ENCODE measurements at regions not wholly inside any gene's neighbourhood (a gene's known extent, or its start where the extent isn't known, plus 50 kb on each side); places are given as distances from the start of the nearest gene placed in this dataset.

GRCh38 chr2:16045653-16046352 is 105.5 kb downstream of the MYCN start:
- no peak overlapping the region for H3K27ac Mint-ChIP-seq
- H3K36me3 Mint-ChIP-seq (ENCODE audit: low read depth), result no peaks in the 10 kb centered on the region
- no peak overlapping the region for H3K4me3 Mint-ChIP-seq
- no peak for DNase-seq
- H3K4me1 Mint-ChIP-seq, result no peaks in the 10 kb centered on the region
- H3K9me3 ChIP-seq (ENCODE audit: control insufficient read depth, low read length, poor library complexity, severe bottlenecking), result no peaks in the 10 kb centered on the region
- no peak for ATAC-seq
- peaks cover 4% of the 10 kb centered on the region for H3K27me3 Mint-ChIP-seq

- Mint-ChIP-seq H3K27ac (no peak overlapping the region), H3K27me3 (peaks cover 10% of the 10 kb centered on the region), H3K4me1 (no peaks in the 10 kb centered on the region), H3K36me3 (ENCODE audit: low read depth) (no peaks in the 10 kb centered on the region), H3K4me3 (no peak overlapping the region)
- DNase-seq (no peak), ATAC-seq (no peak)
- H3K9me3 ChIP-seq (ENCODE audit: control insufficient read depth, low read length, poor library complexity, severe bottlenecking), result no peaks in the 10 kb centered on the region
Measured at GRCh38 chr2:16044946-16045456, 104.7 kb downstream of the MYCN start.

GRCh38 chr2:16043627-16044026 is 103.3 kb downstream of the MYCN start:
- no peak overlapping the region for H3K4me3 Mint-ChIP-seq
- H3K4me1 Mint-ChIP-seq, result no peaks in the 10 kb centered on the region
- H3K27me3 Mint-ChIP-seq, result peaks cover 10% of the 10 kb centered on the region
- H3K9me3 ChIP-seq (ENCODE audit: control insufficient read depth, low read length, poor library complexity, severe bottlenecking), result no peaks in the 10 kb centered on the region
- H3K36me3 Mint-ChIP-seq (ENCODE audit: low read depth), result no peaks in the 10 kb centered on the region
- no peak overlapping the region for H3K27ac Mint-ChIP-seq
- ATAC-seq (no peak), DNase-seq (no peak)

- H3K27ac Mint-ChIP-seq, result no peak overlapping the region
- peaks cover 10% of the 10 kb centered on the region for H3K27me3 Mint-ChIP-seq
- H3K9me3 ChIP-seq (ENCODE audit: control insufficient read depth, low read length, poor library complexity, severe bottlenecking), result no peaks in the 10 kb centered on the region
- H3K36me3 Mint-ChIP-seq (ENCODE audit: low read depth), result no peaks in the 10 kb centered on the region
- no peak overlapping the region for H3K4me3 Mint-ChIP-seq
- ATAC-seq, result no peak
- H3K4me1 Mint-ChIP-seq, result no peaks in the 10 kb centered on the region
- DNase-seq, result no peak
Measured at GRCh38 chr2:16043192-16043591, 102.8 kb downstream of the MYCN start.

- no peaks in the 10 kb centered on the region for H3K4me1 Mint-ChIP-seq
- H3K27ac Mint-ChIP-seq, result no peak overlapping the region
- no peaks in the 10 kb centered on the region for H3K36me3 Mint-ChIP-seq (ENCODE audit: low read depth)
- peaks cover 10% of the 10 kb centered on the region for H3K27me3 Mint-ChIP-seq
- DNase-seq (no peak), ATAC-seq (no peak)
- no peak overlapping the region for H3K4me3 Mint-ChIP-seq
- H3K9me3 ChIP-seq (ENCODE audit: control insufficient read depth, low read length, poor library complexity, severe bottlenecking), result no peaks in the 10 kb centered on the region
Measured at GRCh38 chr2:16042201-16042700, 101.9 kb downstream of the MYCN start.

- ATAC-seq (no peak), DNase-seq (no peak)
- H3K4me3 Mint-ChIP-seq, result no peak overlapping the region
- no peaks in the 10 kb centered on the region for H3K4me1 Mint-ChIP-seq
- peaks cover 10% of the 10 kb centered on the region for H3K27me3 Mint-ChIP-seq
- H3K36me3 Mint-ChIP-seq (ENCODE audit: low read depth), result no peaks in the 10 kb centered on the region
- H3K9me3 ChIP-seq (ENCODE audit: control insufficient read depth, low read length, poor library complexity, severe bottlenecking), result no peaks in the 10 kb centered on the region
- H3K27ac Mint-ChIP-seq, result no peak overlapping the region
Measured at GRCh38 chr2:16040271-16041010, 100.1 kb downstream of the MYCN start.

GRCh38 chr2:16039823-16040222 is 99.5 kb downstream of the MYCN start:
- DNase-seq (no peak), ATAC-seq (no peak)
- no peak overlapping the region for H3K4me3 Mint-ChIP-seq
- no peaks in the 10 kb centered on the region for H3K4me1 Mint-ChIP-seq
- peaks cover 13% of the 10 kb centered on the region for H3K27me3 Mint-ChIP-seq
- no peaks in the 10 kb centered on the region for H3K36me3 Mint-ChIP-seq (ENCODE audit: low read depth)
- no peak overlapping the region for H3K27ac Mint-ChIP-seq
- no peaks in the 10 kb centered on the region for H3K9me3 ChIP-seq (ENCODE audit: control insufficient read depth, low read length, poor library complexity, severe bottlenecking)

GRCh38 chr2:16039055-16039454 is 98.7 kb downstream of the MYCN start:
- DNase-seq (no peak), ATAC-seq (no peak)
- Mint-ChIP-seq H3K27me3 (peaks cover 16% of the 10 kb centered on the region), H3K4me1 (no peaks in the 10 kb centered on the region), H3K4me3 (no peak overlapping the region), H3K27ac (no peak overlapping the region), H3K36me3 (ENCODE audit: low read depth) (no peaks in the 10 kb centered on the region)
- no peaks in the 10 kb centered on the region for H3K9me3 ChIP-seq (ENCODE audit: control insufficient read depth, low read length, poor library complexity, severe bottlenecking)

GRCh38 chr2:16038621-16039020 is 98.3 kb downstream of the MYCN start:
- H3K9me3 ChIP-seq (ENCODE audit: control insufficient read depth, low read length, poor library complexity, severe bottlenecking), result no peaks in the 10 kb centered on the region
- no peaks in the 10 kb centered on the region for H3K4me1 Mint-ChIP-seq
- ATAC-seq (no peak), DNase-seq (no peak)
- H3K36me3 Mint-ChIP-seq (ENCODE audit: low read depth), result no peaks in the 10 kb centered on the region
- H3K27me3 Mint-ChIP-seq, result peaks cover 16% of the 10 kb centered on the region
- no peak overlapping the region for H3K4me3 Mint-ChIP-seq
- no peak overlapping the region for H3K27ac Mint-ChIP-seq

- DNase-seq, result no peak
- no peaks in the 10 kb centered on the region for H3K9me3 ChIP-seq (ENCODE audit: control insufficient read depth, low read length, poor library complexity, severe bottlenecking)
- no peak overlapping the region for H3K27ac Mint-ChIP-seq
- H3K4me1 Mint-ChIP-seq, result no peaks in the 10 kb centered on the region
- no peaks in the 10 kb centered on the region for H3K36me3 Mint-ChIP-seq (ENCODE audit: low read depth)
- no peak for ATAC-seq
- no peak overlapping the region for H3K4me3 Mint-ChIP-seq
- peaks cover 16% of the 10 kb centered on the region for H3K27me3 Mint-ChIP-seq
Measured at GRCh38 chr2:16037808-16038457, 97.6 kb downstream of the MYCN start.

- no peak overlapping the region for H3K4me3 Mint-ChIP-seq
- no peak for ATAC-seq
- no peak overlapping the region for H3K27ac Mint-ChIP-seq
- no peaks in the 10 kb centered on the region for H3K9me3 ChIP-seq (ENCODE audit: control insufficient read depth, low read length, poor library complexity, severe bottlenecking)
- H3K36me3 Mint-ChIP-seq (ENCODE audit: low read depth), result no peaks in the 10 kb centered on the region
- H3K4me1 Mint-ChIP-seq, result no peaks in the 10 kb centered on the region
- H3K27me3 Mint-ChIP-seq, result peaks cover 16% of the 10 kb centered on the region
- DNase-seq, result no peak
Measured at GRCh38 chr2:16036951-16037350, 96.6 kb downstream of the MYCN start.

- no peaks in the 10 kb centered on the region for H3K36me3 Mint-ChIP-seq (ENCODE audit: low read depth)
- no peaks in the 10 kb centered on the region for H3K4me1 Mint-ChIP-seq
- H3K4me3 Mint-ChIP-seq, result no peak overlapping the region
- DNase-seq (no peak), ATAC-seq (no peak)
- H3K27ac Mint-ChIP-seq, result no peak overlapping the region
- no peaks in the 10 kb centered on the region for H3K9me3 ChIP-seq (ENCODE audit: control insufficient read depth, low read length, poor library complexity, severe bottlenecking)
- peaks cover 15% of the 10 kb centered on the region for H3K27me3 Mint-ChIP-seq
Measured at GRCh38 chr2:16035747-16036745, 95.7 kb downstream of the MYCN start.

All from T-helper 17 cell (primary cell).